HUES64 (cell line): ENCODE measurements at regions not wholly inside any gene's neighbourhood (a gene's known extent, or its start where the extent isn't known, plus 50 kb on each side); places are given as distances from the start of the nearest gene placed in this dataset.

Source experiments
- H3K27ac ChIP-seq: 2 replicates; pipeline ENCODE4 v1.7.0; 2013; ENCODE audit warnings: low read depth, low read length, inconsistent platforms
- H3K27me3 ChIP-seq: 2 replicates; pipeline ENCODE4 v1.6.1; 2013; ENCODE audit warnings: mild to moderate bottlenecking, low read length; ENCODE audit not compliant: insufficient read depth
- H3K36me3 ChIP-seq: 2 replicates; pipeline ENCODE4 v1.6.1; 2013; ENCODE audit warnings: mild to moderate bottlenecking, low read length; ENCODE audit not compliant: insufficient read depth
- H3K4me1 ChIP-seq: 2 replicates; pipeline ENCODE4 v1.6.1; 2013; ENCODE audit warnings: mild to moderate bottlenecking, low read length, moderate library complexity; ENCODE audit not compliant: insufficient read depth
- H3K4me3 ChIP-seq: 2 replicates; pipeline ENCODE4 v1.5.1; 2013; ENCODE audit warnings: mild to moderate bottlenecking, low read length, moderate library complexity
- H3K9ac ChIP-seq: 2 replicates; pipeline ENCODE4 v1.6.1; 2013; ENCODE audit warnings: mild to moderate bottlenecking, low read depth, low read length
- H3K9me3 ChIP-seq: 2 replicates; pipeline ENCODE4 v1.6.1; 2013; ENCODE audit warnings: low read depth, low read length; ENCODE audit not compliant: insufficient read depth
- whole genome bisulfite sequencing: fragments of 150-250, 120-280 bp; methylation state at CpG from one replicate; pipeline ENCODE4 v1.1.7; 2013; ENCODE audit warnings: missing lambda C conversion rate; 5-methylcytosine and 5-hydroxymethylcytosine counted together

GRCh38 chr9:16121168-16121567, 568.3 kb downstream of the CCDC171 start:
- WGBS: 88% methylated on average over 8 of the region's 9 CpGs
- Histone ChIP-seq H3K27me3 (no peaks in the 10 kb centered on the region), H3K27ac (no peak overlapping the region), H3K9ac (no peak overlapping the region), H3K9me3 (no peaks in the 10 kb centered on the region), H3K4me1 (peaks cover 12% of the 10 kb centered on the region; the same call in 1 of the 2 replicates), H3K4me3 (no peak overlapping the region), H3K36me3 (no peaks in the 10 kb centered on the region)

GRCh38 chr9:16121601-16122286, 568.9 kb downstream of the CCDC171 start:
- no peaks in the 10 kb centered on the region for H3K36me3 ChIP-seq
- no peak overlapping the region for H3K9ac ChIP-seq
- WGBS: 93% methylated on average over 7 of the region's 7 CpGs
- H3K9me3 ChIP-seq: no peaks in the 10 kb centered on the region
- no peak overlapping the region for H3K4me3 ChIP-seq
- no peaks in the 10 kb centered on the region for H3K27me3 ChIP-seq
- no peak overlapping the region for H3K27ac ChIP-seq
- peaks cover 12% of the 10 kb centered on the region; the same call in 1 of the 2 replicates for H3K4me1 ChIP-seq

GRCh38 chr9:16125629-16126028, 572.8 kb downstream of the CCDC171 start:
- H3K9me3 ChIP-seq: peaks cover 5% of the 10 kb centered on the region; the same call in 1 of the 2 replicates
- no peak overlapping the region for H3K27ac ChIP-seq
- H3K4me1 ChIP-seq: peaks cover 3% of the 10 kb centered on the region; the same call in 1 of the 2 replicates
- H3K4me3 ChIP-seq: no peak overlapping the region
- H3K9ac ChIP-seq: no peak overlapping the region
- no peaks in the 10 kb centered on the region for H3K36me3 ChIP-seq
- H3K27me3 ChIP-seq: no peaks in the 10 kb centered on the region
- 93% methylated on average over 2 of the region's 2 CpGs for whole genome bisulfite sequencing

GRCh38 chr9:16126042-16126441, 573.2 kb downstream of the CCDC171 start:
- 94% methylated on average over 2 of the region's 2 CpGs for WGBS

GRCh38 chr9:16128003-16128402, 575.2 kb downstream of the CCDC171 start:
- Histone ChIP-seq H3K36me3 (no peaks in the 10 kb centered on the region), H3K9ac (no peak overlapping the region), H3K27ac (no peak overlapping the region), H3K4me3 (no peak overlapping the region), H3K27me3 (0 out of 2 replicates have a peak, but pooled peaks cover under 1% of the 10 kb centered on the region), H3K9me3 (peaks cover 5% of the 10 kb centered on the region; the same call in 1 of the 2 replicates), H3K4me1 (no peaks in the 10 kb centered on the region)
- WGBS: 93% methylated on average over 6 of the region's 6 CpGs

More at GRCh38 chr9:16126042-16126441, 573.2 kb downstream of the CCDC171 start:
- H3K27me3 ChIP-seq: no peaks in the 10 kb centered on the region
- H3K27ac ChIP-seq: no peak overlapping the region
- H3K9ac ChIP-seq: no peak overlapping the region
- no peaks in the 10 kb centered on the region for H3K4me1 ChIP-seq
- H3K4me3 ChIP-seq: no peak overlapping the region
- peaks cover 5% of the 10 kb centered on the region; the same call in 1 of the 2 replicates for H3K9me3 ChIP-seq
- H3K36me3 ChIP-seq: no peaks in the 10 kb centered on the region

GRCh38 chr9:16131264-16131663, 578.4 kb downstream of the CCDC171 start:
- Histone ChIP-seq H3K9me3 (peaks cover 5% of the 10 kb centered on the region; the same call in 1 of the 2 replicates), H3K27me3 (0 out of 2 replicates have a peak, but pooled peaks cover 7% of the 10 kb centered on the region), H3K36me3 (no peaks in the 10 kb centered on the region), H3K4me3 (no peak overlapping the region), H3K4me1 (no peaks in the 10 kb centered on the region), H3K9ac (no peak overlapping the region), H3K27ac (no peak overlapping the region)
- 84% methylated on average over 6 of the region's 6 CpGs for WGBS

- H3K9me3 ChIP-seq: peaks cover 5% of the 10 kb centered on the region; the same call in 1 of the 2 replicates
- no peak overlapping the region for H3K27ac ChIP-seq
- no peak overlapping the region for H3K9ac ChIP-seq
- no peak overlapping the region for H3K4me3 ChIP-seq
- H3K27me3 ChIP-seq: 0 out of 2 replicates have a peak, but pooled peaks cover 7% of the 10 kb centered on the region
- no peaks in the 10 kb centered on the region for H3K4me1 ChIP-seq
- no peaks in the 10 kb centered on the region for H3K36me3 ChIP-seq
- 93% methylated on average over 6 of the region's 6 CpGs for WGBS
Measured at GRCh38 chr9:16132513-16132912, 579.7 kb downstream of the CCDC171 start.

GRCh38 chr9:16133032-16133431, 580.2 kb downstream of the CCDC171 start:
- H3K4me1 ChIP-seq: no peaks in the 10 kb centered on the region
- H3K9ac ChIP-seq: no peak overlapping the region
- H3K27ac ChIP-seq: no peak overlapping the region
- H3K36me3 ChIP-seq: no peaks in the 10 kb centered on the region
- H3K27me3 ChIP-seq: 0 out of 2 replicates have a peak, but pooled peaks cover 7% of the 10 kb centered on the region
- H3K9me3 ChIP-seq: peaks cover 5% of the 10 kb centered on the region; the same call in 1 of the 2 replicates
- H3K4me3 ChIP-seq: no peak overlapping the region

GRCh38 chr9:16133556-16134227, 580.8 kb downstream of the CCDC171 start:
- Histone ChIP-seq H3K4me3 (no peak overlapping the region), H3K9ac (no peak overlapping the region), H3K27me3 (0 out of 2 replicates have a peak, but pooled peaks cover 7% of the 10 kb centered on the region), H3K4me1 (no peaks in the 10 kb centered on the region), H3K9me3 (peaks cover 5% of the 10 kb centered on the region; the same call in 1 of the 2 replicates), H3K36me3 (no peaks in the 10 kb centered on the region), H3K27ac (no peak overlapping the region)
- 39% methylated on average over 19 of the region's 19 CpGs for WGBS

- Histone ChIP-seq H3K4me1 (no peaks in the 10 kb centered on the region), H3K27me3 (0 out of 2 replicates have a peak, but pooled peaks cover 7% of the 10 kb centered on the region), H3K36me3 (no peaks in the 10 kb centered on the region), H3K4me3 (no peak overlapping the region), H3K9me3 (peaks cover 3% of the 10 kb centered on the region; the same call in 1 of the 2 replicates), H3K9ac (no peak overlapping the region), H3K27ac (no peak overlapping the region)
- WGBS: 81% methylated on average over 4 of the region's 4 CpGs
Measured at GRCh38 chr9:16134351-16134750, 581.5 kb downstream of the CCDC171 start.

- Histone ChIP-seq H3K27me3 (0 out of 2 replicates have a peak, but pooled peaks cover 7% of the 10 kb centered on the region), H3K9me3 (no peaks in the 10 kb centered on the region), H3K27ac (no peak overlapping the region), H3K4me3 (no peak overlapping the region), H3K36me3 (no peaks in the 10 kb centered on the region), H3K4me1 (no peaks in the 10 kb centered on the region), H3K9ac (no peak overlapping the region)
- WGBS: 86% methylated on average over 1 of the region's 1 CpG
Measured at GRCh38 chr9:16135968-16136367, 583.1 kb downstream of the CCDC171 start.
